ENCODE measurements at regions not wholly inside any gene's neighbourhood (a gene's known extent, or its start where the extent isn't known, plus 50 kb on each side); places are given as distances from the start of the nearest gene placed in this dataset.

- DNase-seq, result no peak
- CTCF ChIA-PET (ENCODE audit: partially characterized antibody), result no interaction called here
- Mint-ChIP-seq H3K9me3 (peaks cover 0 to 2% (median 0%) of the 10 kb centered on the region in 8 donors), H3K4me3 (no peak overlapping the region), H3K27ac (no peak overlapping the region), H3K36me3 (no peaks in the 10 kb centered on the region), H3K27me3 (no peaks in the 10 kb centered on the region), H3K4me1 (peaks cover 13 to 15% (median 14%) of the 10 kb centered on the region in 4 donors)
- Histone ChIP-seq H3K4me1 (ENCODE audit: insufficient read depth, low read length) (peaks cover 16% of the 10 kb centered on the region), H3K9me3 (ENCODE audit: control insufficient read depth in 1 of 2, low read length in 2 of 2) (no peaks in the 10 kb centered on the region), H3K27ac (ENCODE audit: low read depth, low read length) (no peak overlapping the region), H3K36me3 (ENCODE audit: insufficient read depth, low read length) (no peaks in the 10 kb centered on the region), H3K4me3 (ENCODE audit: low read length in 2 of 2) (no peak overlapping the region), H3K27me3 (ENCODE audit: insufficient read depth, low read length) (no peaks in the 10 kb centered on the region)
- POLR2A ChIA-PET (ENCODE audit: partially characterized antibody), result no interaction called here
- intact Hi-C loops (cut with micrococcal nuclease), result no loop called here
These were observed 130.6 kb downstream of the TENT4A start for GRCh38 chr5:6843821-6844220.

- no peak overlapping the region for H3K4me3 Mint-ChIP-seq
- H3K4me3 ChIP-seq (ENCODE audit: low read length in 2 of 2), result no peak overlapping the region
- H3K4me1 ChIP-seq (ENCODE audit: insufficient read depth, low read length), result peaks cover 25% of the 10 kb centered on the region
- H3K27ac ChIP-seq (ENCODE audit: low read depth, low read length), result no peak overlapping the region
- H3K27me3 ChIP-seq (ENCODE audit: insufficient read depth, low read length), result no peaks in the 10 kb centered on the region
- H3K9me3 ChIP-seq (ENCODE audit: control insufficient read depth in 1 of 2, low read length in 2 of 2), result no peaks in the 10 kb centered on the region
- ChIA-PET CTCF (ENCODE audit: partially characterized antibody) (no interaction called here), POLR2A (ENCODE audit: partially characterized antibody) (no interaction called here)
- DNase-seq, result no peak
- H3K36me3 ChIP-seq (ENCODE audit: insufficient read depth, low read length), result no peaks in the 10 kb centered on the region
- peaks cover 0 to 2% (median 0%) of the 10 kb centered on the region in 8 donors for H3K9me3 Mint-ChIP-seq
- H3K27ac Mint-ChIP-seq, result no peak overlapping the region
- H3K36me3 Mint-ChIP-seq, result no peaks in the 10 kb centered on the region
- intact Hi-C loops (cut with micrococcal nuclease), result no loop called here
- peaks cover 13 to 16% (median 14%) of the 10 kb centered on the region in 4 donors for H3K4me1 Mint-ChIP-seq
- no peaks in the 10 kb centered on the region for H3K27me3 Mint-ChIP-seq
These were observed 132.6 kb downstream of the TENT4A start for GRCh38 chr5:6845856-6846255.

GRCh38 chr5:6847870-6848269, 134.6 kb downstream of the TENT4A start:
- H3K4me3 Mint-ChIP-seq, result peak overlapping the region in 7 of 8 donors; percentile 23 to 70 (median 38)
- H3K9me3 Mint-ChIP-seq, result peaks cover 0 to 7% (median 2%) of the 10 kb centered on the region in 8 donors
- POLR2A ChIA-PET (ENCODE audit: partially characterized antibody), result interaction anchor here (1.2 kb wide), 1 partner anchor 1426 kb away, joined by 3 read pairs; the partner anchor contains the start of gene ICE1
- Histone ChIP-seq H3K36me3 (ENCODE audit: insufficient read depth, low read length) (no peaks in the 10 kb centered on the region), H3K4me3 (ENCODE audit: low read length in 2 of 2) (no peak overlapping the region), H3K27me3 (ENCODE audit: insufficient read depth, low read length) (no peaks in the 10 kb centered on the region), H3K9me3 (ENCODE audit: control insufficient read depth in 1 of 2, low read length in 2 of 2) (peaks cover 0 to 3% of the 10 kb centered on the region in 2 donors), H3K4me1 (ENCODE audit: insufficient read depth, low read length) (peaks cover 25% of the 10 kb centered on the region), H3K27ac (ENCODE audit: low read depth, low read length) (no peak overlapping the region)
- peak overlapping the region in 6 of 7 donors; percentile 15 to 89 (median 68) for H3K27ac Mint-ChIP-seq
- CTCF ChIA-PET (ENCODE audit: partially characterized antibody), result interaction anchor here (0.8 to 1.6 kb wide), 4 partner anchors 9 to 18 kb away, joined by 3 to 5 read pairs (median 4); no protein-coding TSS in a partner anchor
- intact Hi-C loops (cut with micrococcal nuclease), result no loop called here
- H3K4me1 Mint-ChIP-seq, result peaks cover 13 to 16% (median 14%) of the 10 kb centered on the region in 4 donors
- peaks cover 0 to 2% of the 10 kb centered on the region in 2 donors for H3K36me3 Mint-ChIP-seq
- peak in 3 of 5 donors; percentile 23 to 35 (median 32) for DNase-seq
- H3K27me3 Mint-ChIP-seq, result no peaks in the 10 kb centered on the region

GRCh38 chr5:6849316-6850105, 136.3 kb downstream of the TENT4A start:
- Mint-ChIP-seq H3K9me3 (peaks cover 0 to 18% (median 9%) of the 10 kb centered on the region in 8 donors), H3K4me3 (no peak overlapping the region), H3K27ac (no peak overlapping the region), H3K36me3 (peaks cover 0 to 2% of the 10 kb centered on the region in 2 donors), H3K27me3 (peaks cover 0 to 1% of the 10 kb centered on the region in 2 donors), H3K4me1 (peaks cover 13 to 16% (median 14%) of the 10 kb centered on the region in 4 donors)
- Histone ChIP-seq H3K27ac (ENCODE audit: low read depth, low read length) (no peak overlapping the region), H3K4me1 (ENCODE audit: insufficient read depth, low read length) (peaks cover 25% of the 10 kb centered on the region), H3K36me3 (ENCODE audit: insufficient read depth, low read length) (no peaks in the 10 kb centered on the region), H3K27me3 (ENCODE audit: insufficient read depth, low read length) (no peaks in the 10 kb centered on the region), H3K9me3 (ENCODE audit: control insufficient read depth in 1 of 2, low read length in 2 of 2) (peaks cover 0 to 3% of the 10 kb centered on the region in 2 donors), H3K4me3 (ENCODE audit: low read length in 2 of 2) (no peak overlapping the region)
- peak in 1 of 5 donors; percentile 16 for DNase-seq
- intact Hi-C loops (cut with micrococcal nuclease), result no loop called here
- POLR2A ChIA-PET (ENCODE audit: partially characterized antibody), result no interaction called here
- CTCF ChIA-PET (ENCODE audit: partially characterized antibody), result no interaction called here

GRCh38 chr5:6850106-6850432, 136.8 kb downstream of the TENT4A start:
- Histone ChIP-seq H3K4me3 (ENCODE audit: low read length in 2 of 2) (no peak overlapping the region), H3K4me1 (ENCODE audit: insufficient read depth, low read length) (peaks cover 25% of the 10 kb centered on the region), H3K36me3 (ENCODE audit: insufficient read depth, low read length) (no peaks in the 10 kb centered on the region), H3K27me3 (ENCODE audit: insufficient read depth, low read length) (no peaks in the 10 kb centered on the region), H3K9me3 (ENCODE audit: control insufficient read depth in 1 of 2, low read length in 2 of 2) (peaks cover 0 to 3% of the 10 kb centered on the region in 2 donors), H3K27ac (ENCODE audit: low read depth, low read length) (no peak overlapping the region)
- Mint-ChIP-seq H3K36me3 (peaks cover 0 to 2% of the 10 kb centered on the region in 2 donors), H3K27ac (no peak overlapping the region), H3K4me3 (no peak overlapping the region), H3K4me1 (peaks cover 13 to 16% (median 14%) of the 10 kb centered on the region in 4 donors), H3K27me3 (peaks cover 0 to 1% of the 10 kb centered on the region in 2 donors), H3K9me3 (peaks cover 0 to 21% (median 9%) of the 10 kb centered on the region in 8 donors)
- DNase-seq, result no peak
- intact Hi-C loops (cut with micrococcal nuclease), result no loop called here
- CTCF ChIA-PET (ENCODE audit: partially characterized antibody), result no interaction called here
- POLR2A ChIA-PET (ENCODE audit: partially characterized antibody), result no interaction called here

- H3K27me3 Mint-ChIP-seq, result peaks cover 1 to 3% of the 10 kb centered on the region in 2 donors
- no peak for DNase-seq
- H3K4me3 Mint-ChIP-seq, result no peak overlapping the region
- H3K36me3 ChIP-seq (ENCODE audit: insufficient read depth, low read length), result no peaks in the 10 kb centered on the region
- H3K4me1 ChIP-seq (ENCODE audit: insufficient read depth, low read length), result no peaks in the 10 kb centered on the region
- no peaks in the 10 kb centered on the region for H3K4me1 Mint-ChIP-seq
- no peaks in the 10 kb centered on the region for H3K27me3 ChIP-seq (ENCODE audit: insufficient read depth, low read length)
- peaks cover 0 to 21% (median 9%) of the 10 kb centered on the region in 8 donors for H3K9me3 Mint-ChIP-seq
- H3K27ac Mint-ChIP-seq, result no peak overlapping the region
- CTCF ChIA-PET (ENCODE audit: partially characterized antibody), result interaction anchor here (0.8 kb wide), 1 partner anchor 10 kb away, joined by 3 read pairs; no protein-coding TSS in a partner anchor
- H3K4me3 ChIP-seq (ENCODE audit: low read length in 2 of 2), result no peak overlapping the region
- POLR2A ChIA-PET (ENCODE audit: partially characterized antibody), result no interaction called here
- intact Hi-C loops (cut with micrococcal nuclease), result no loop called here
- H3K36me3 Mint-ChIP-seq, result peaks cover 0 to 2% of the 10 kb centered on the region in 2 donors
- H3K27ac ChIP-seq (ENCODE audit: low read depth, low read length), result no peak overlapping the region
- H3K9me3 ChIP-seq (ENCODE audit: control insufficient read depth in 1 of 2, low read length in 2 of 2), result peaks cover 0 to 3% of the 10 kb centered on the region in 2 donors
These were observed 143.4 kb downstream of the TENT4A start for GRCh38 chr5:6856653-6857052.

GRCh38 chr5:6858419-6858818, 145.2 kb downstream of the TENT4A start:
- Mint-ChIP-seq H3K4me3 (no peak overlapping the region), H3K27me3 (peaks cover 1 to 4% of the 10 kb centered on the region in 2 donors), H3K36me3 (no peaks in the 10 kb centered on the region), H3K27ac (no peak overlapping the region), H3K9me3 (peaks cover 0 to 20% (median 7%) of the 10 kb centered on the region in 8 donors), H3K4me1 (no peaks in the 10 kb centered on the region)
- CTCF ChIA-PET (ENCODE audit: partially characterized antibody), result no interaction called here
- POLR2A ChIA-PET (ENCODE audit: partially characterized antibody), result no interaction called here
- H3K4me1 ChIP-seq (ENCODE audit: insufficient read depth, low read length), result no peaks in the 10 kb centered on the region
- DNase-seq, result no peak
- H3K4me3 ChIP-seq (ENCODE audit: low read length in 2 of 2), result no peak overlapping the region
- intact Hi-C loops (cut with micrococcal nuclease), result no loop called here
- no peak overlapping the region for H3K27ac ChIP-seq (ENCODE audit: low read depth, low read length)
- H3K27me3 ChIP-seq (ENCODE audit: insufficient read depth, low read length), result no peaks in the 10 kb centered on the region
- no peaks in the 10 kb centered on the region for H3K9me3 ChIP-seq (ENCODE audit: control insufficient read depth in 1 of 2, low read length in 2 of 2)
- H3K36me3 ChIP-seq (ENCODE audit: insufficient read depth, low read length), result no peaks in the 10 kb centered on the region
